HG03354 (cell line): ENCODE measurements at regions not wholly inside any gene's neighbourhood (a gene's known extent, or its start where the extent isn't known, plus 50 kb on each side); places are given as distances from the start of the nearest gene placed in this dataset.
"Not testable (repeated sequence)": the region's sequence is repeated elsewhere in the genome, so short reads cannot be mapped to it uniquely, and the experiment has no call there.

Experiments used
- ATAC-seq: cut with Tn5 transposase; IDR thresholded peaks from one replicate; pipeline ENCODE4 v1.9.1; 2021; ENCODE audit warnings: mild to moderate bottlenecking; ENCODE audit not compliant: unreplicated experiment, poor library complexity, severe bottlenecking

GRCh38 chr15:35953424-35953823 lies 407.5 kb upstream of the DPH6 start:
- ATAC-seq = no peak

- ATAC-seq = no peak
Observed at GRCh38 chr15:35956056-35956455, 410.1 kb upstream of the DPH6 start.

- ATAC-seq = no peak
Observed at GRCh38 chr15:35958021-35958420, 412.1 kb upstream of the DPH6 start.

- no peak for ATAC-seq
Observed at GRCh38 chr15:35958975-35959374, 413.0 kb upstream of the DPH6 start.

- no peak for ATAC-seq
Observed at GRCh38 chr15:35963326-35963725, 417.4 kb upstream of the DPH6 start.

GRCh38 chr15:35966781-35967180 lies 420.8 kb upstream of the DPH6 start:
- no peak for ATAC-seq

GRCh38 chr15:35967968-35968367 lies 422.0 kb upstream of the DPH6 start:
- not testable (repeated sequence) for ATAC-seq

- no peak for ATAC-seq
Observed at GRCh38 chr15:35973029-35973428, 427.1 kb upstream of the DPH6 start.

- no peak for ATAC-seq
Observed at GRCh38 chr15:35974052-35974451, 428.1 kb upstream of the DPH6 start.

GRCh38 chr15:35975941-35976340 lies 430.0 kb upstream of the DPH6 start:
- ATAC-seq = no peak

GRCh38 chr15:35979608-35980007 lies 433.6 kb upstream of the DPH6 start:
- ATAC-seq = no peak

- ATAC-seq = no peak
Observed at GRCh38 chr15:35980719-35981118, 434.8 kb upstream of the DPH6 start.

GRCh38 chr15:35986191-35986721 lies 440.3 kb upstream of the DPH6 start:
- ATAC-seq = no peak

GRCh38 chr15:35987056-35987455 lies 441.1 kb upstream of the DPH6 start:
- no peak for ATAC-seq

- ATAC-seq = no peak
Observed at GRCh38 chr15:35991386-35991785, 445.4 kb upstream of the DPH6 start.

- no peak for ATAC-seq
Observed at GRCh38 chr15:35992791-35993190, 446.8 kb upstream of the DPH6 start.

- no peak for ATAC-seq
Observed at GRCh38 chr15:35993196-35993595, 447.2 kb upstream of the DPH6 start.

- no peak for ATAC-seq
Observed at GRCh38 chr15:35994876-35995275, 448.9 kb upstream of the DPH6 start.

GRCh38 chr15:35998663-35999602 lies 453.0 kb upstream of the DPH6 start:
- ATAC-seq = no peak

- no peak for ATAC-seq
Observed at GRCh38 chr15:36004891-36005490, 459.0 kb upstream of the DPH6 start.

- ATAC-seq = no peak
Observed at GRCh38 chr15:36005542-36005941, 459.6 kb upstream of the DPH6 start.
